OCI-M1 (cell line): ENCODE measurements at regions not wholly inside any gene's neighbourhood (a gene's known extent, or its start where the extent isn't known, plus 50 kb on each side); places are given as distances from the start of the nearest gene placed in this dataset.
"Not testable (repeated sequence)": the region's sequence is repeated elsewhere in the genome, so short reads cannot be mapped to it uniquely, and the experiment has no call there.

Source experiments
- DNase-seq: peaks from one replicate; lab custom pipeline; 2025; lab: John Stamatoyannopoulos, UW

- DNase-seq: no peak
Observed at GRCh38 chr7:51450541-51450940, 133.9 kb upstream of the COBL start.

GRCh38 chr7:51446785-51447184 is 130.2 kb upstream of the COBL start:
- DNase-seq: no peak

DNA sequence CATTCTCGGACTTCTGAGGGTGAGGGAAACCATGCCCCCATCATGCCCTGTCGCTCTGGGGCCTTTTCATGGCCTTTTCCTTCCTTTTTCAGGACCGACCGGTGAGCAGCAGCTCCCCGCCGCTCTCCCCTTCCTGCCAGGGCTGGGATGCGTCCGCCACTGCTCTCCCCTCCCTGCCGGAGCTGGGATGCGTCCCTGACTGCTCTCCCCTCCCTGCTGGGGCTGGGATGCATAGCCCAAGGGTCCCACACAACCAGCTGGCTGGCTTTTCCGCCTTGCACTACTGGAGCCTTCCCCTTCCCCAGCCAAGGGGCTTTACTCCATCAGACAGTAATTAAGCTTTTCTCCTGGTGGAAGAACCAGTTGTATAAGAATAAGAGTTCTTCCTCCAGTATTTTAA is 129.7 kb upstream of the COBL start:
- DNase-seq: no peak

- no peak for DNase-seq
Observed at GRCh38 chr7:51444936-51445335, 128.3 kb upstream of the COBL start.

DNA sequence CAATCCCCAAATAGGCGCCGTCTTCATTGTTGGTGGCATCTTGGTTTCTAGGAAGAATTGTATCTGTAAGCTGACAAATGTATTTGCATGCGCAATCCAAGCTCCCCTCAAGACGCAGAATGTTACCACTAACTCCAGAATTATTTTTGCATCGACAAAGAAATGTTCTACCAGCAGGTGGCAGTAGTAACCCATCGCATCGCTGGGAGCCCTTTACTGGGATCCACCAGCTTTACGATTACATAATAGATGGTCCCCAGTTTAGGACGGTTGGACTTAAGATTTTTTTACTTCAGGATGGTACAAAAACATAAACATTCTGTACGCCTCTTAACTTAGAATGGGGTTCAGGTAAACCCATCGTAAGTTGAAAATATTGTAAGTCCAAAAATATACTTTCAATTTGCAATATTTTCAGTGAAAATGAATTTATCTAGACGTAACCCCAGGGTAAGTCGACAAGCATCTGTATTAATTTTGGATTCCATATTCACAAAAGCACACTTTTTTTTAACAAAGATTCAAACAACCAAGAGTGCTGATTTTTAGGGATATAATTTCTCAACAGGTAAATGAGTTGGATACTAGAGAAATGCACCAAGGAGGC is 114.0 kb upstream of the COBL start:
- DNase-seq: peak; percentile 58

DNA sequence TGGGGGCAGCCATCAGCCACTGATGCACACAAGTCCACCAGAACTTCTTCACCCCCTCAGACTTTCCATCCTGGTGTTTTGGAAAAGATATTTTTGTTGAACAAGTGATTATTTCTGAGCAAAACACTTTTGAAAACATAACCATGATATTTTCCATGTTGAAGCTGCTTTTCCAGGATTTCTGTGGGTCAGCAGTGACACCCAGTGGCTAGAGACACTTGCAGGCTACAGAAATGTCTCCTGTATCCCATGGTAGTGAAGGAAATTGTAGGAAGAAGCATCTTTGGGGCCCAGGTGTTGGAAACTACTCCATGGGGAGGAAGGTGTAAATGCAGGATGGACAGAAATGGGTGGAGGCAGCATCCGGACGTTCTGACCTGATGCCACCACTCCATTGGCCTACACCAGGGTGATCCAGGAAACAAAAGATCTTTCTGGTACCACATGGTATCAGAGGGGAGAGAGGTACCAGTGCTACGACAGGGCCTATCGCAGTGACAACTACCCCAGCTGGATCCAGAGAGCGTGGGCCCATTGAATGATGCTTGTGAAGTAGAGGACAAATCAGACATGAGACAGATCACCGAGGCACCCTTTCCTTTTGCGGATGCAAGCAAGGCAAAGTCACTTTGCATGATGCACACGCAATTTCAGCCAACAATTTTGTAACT is 111.7 kb upstream of the COBL start:
- peak; percentile 16 for DNase-seq

DNA sequence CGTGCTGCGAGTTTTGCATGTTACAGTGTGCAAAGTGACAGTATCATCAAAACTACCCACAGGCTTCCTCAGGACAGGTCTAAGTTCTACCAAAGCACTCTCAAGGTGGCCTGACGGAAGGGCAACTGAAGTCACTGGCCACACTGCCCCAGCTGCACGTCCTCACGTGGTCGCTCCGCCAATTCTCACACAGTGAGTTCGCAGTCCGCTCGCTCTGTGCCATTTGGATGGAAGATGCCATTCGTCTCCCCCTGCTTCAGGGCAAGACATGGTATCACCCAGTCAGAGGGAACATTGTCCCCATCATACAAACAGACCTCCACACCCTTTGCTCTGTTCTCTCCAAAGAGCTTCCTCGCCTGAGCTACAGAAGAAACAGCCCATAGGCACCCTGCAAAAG is 109.6 kb upstream of the COBL start:
- no peak for DNase-seq

DNA sequence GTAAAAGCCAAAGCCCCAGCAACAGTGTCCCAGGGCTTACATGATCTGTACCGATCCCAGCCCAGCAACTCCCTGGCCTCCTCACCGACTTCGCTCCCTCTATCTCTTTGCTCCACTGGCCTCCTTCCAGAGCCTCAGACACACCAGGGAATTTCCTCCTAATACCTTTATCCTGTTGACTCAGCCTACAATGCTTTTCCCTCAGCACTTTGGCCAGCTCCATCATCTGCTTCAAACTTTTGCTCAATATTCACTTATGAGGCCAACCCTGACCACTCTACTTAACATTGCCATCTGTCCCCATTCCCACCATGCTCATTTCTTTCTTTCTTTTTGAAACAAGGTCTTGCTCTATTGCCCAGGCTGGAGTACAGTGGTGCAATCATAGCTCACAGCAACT is 93.3 kb upstream of the COBL start:
- DNase-seq: not testable (repeated sequence)

DNA sequence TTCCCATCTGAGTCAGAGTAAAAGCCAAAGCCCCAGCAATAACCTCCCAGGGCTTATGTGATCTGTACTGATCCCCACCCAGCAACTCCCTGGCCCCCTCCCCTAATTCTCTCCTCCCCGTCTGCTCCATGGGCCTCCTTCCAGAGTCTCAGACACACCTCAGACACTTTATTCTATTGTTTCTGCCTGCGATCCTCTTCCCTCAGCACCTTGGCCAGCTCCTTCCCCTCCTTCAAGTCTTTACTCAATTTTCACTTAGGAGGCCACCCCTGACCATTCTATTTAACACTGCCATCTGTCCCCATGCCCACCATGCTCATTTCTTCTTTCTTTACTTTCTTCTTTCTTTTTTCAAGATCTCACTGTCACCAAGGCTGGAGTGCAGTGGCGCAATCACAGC is 81.0 kb upstream of the COBL start:
- not testable (repeated sequence) for DNase-seq

- DNase-seq: not testable (repeated sequence)
Observed at GRCh38 chr7:51393003-51393402, 76.4 kb upstream of the COBL start.

GRCh38 chr7:51389952-51390351 is 73.3 kb upstream of the COBL start:
- not testable (repeated sequence) for DNase-seq

DNA sequence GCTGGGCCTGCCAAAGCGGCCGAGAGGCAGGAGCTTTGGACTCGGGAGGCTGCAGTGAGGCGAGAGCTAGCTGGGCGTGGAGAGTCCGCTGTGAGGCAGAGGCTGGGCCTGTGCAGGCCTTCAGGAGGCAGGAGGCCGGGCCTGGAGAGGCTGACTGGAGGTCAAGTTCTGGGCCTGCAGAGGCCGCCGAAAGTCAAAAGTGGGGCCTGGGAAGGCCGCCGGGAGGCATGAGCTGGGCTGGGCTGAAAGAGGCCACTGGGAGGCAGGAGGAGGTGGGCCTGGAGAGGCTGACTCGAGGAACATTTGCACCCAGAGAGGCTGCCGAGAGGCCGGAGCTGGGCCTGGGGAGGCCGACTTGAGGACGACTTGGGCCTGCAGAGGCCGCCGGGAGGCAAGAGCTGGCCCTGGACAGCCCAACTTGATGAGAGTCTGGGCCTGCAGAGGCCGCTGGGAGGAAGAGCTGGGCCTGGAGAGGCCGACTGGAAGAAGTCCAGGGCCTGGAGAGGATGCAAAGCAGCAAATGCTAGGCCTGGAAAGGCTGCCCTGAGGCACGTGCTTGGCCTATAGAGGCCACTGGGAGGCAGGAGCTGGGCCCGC is 72.7 kb upstream of the COBL start:
- not testable (repeated sequence) for DNase-seq

GRCh38 chr7:51388241-51388640 is 71.6 kb upstream of the COBL start:
- DNase-seq: not testable (repeated sequence)

DNA sequence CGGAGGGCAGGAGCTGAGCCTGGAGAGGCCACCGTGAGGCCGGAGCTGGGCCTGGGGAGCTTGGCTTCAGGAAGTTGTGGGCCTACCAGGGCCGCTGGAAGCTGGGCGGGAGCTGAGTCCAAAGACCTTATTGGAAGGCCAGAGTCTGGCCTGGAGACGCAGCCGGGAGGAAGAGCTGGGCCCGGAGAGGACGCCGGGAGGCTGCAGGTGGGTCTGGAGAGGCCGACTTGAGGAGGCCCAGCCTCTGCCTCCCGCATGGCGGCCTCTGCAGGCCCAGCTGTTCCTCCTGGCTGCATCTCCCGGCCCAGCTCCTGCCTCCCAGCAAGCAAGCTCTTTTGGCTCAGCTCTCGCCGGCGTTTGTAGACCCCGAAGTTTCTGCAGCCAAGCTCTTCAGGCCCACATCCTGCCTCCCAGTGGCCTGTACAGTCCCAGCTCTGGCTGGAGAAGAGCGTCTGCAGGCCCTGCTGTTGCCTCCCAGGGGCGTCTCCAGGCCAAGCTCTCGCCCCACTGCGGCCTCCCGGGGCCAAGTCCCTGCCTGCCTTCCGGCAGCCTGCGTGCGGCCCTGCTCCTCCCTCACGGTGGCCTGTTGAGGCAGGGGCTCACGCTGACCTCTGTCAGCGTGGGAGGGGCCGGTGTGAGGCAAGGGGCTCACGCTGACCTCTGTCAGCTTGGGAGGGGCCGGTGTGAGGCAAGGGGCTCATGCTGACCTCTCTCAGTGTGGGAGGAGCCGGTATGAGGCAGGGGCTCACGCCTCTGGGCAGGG is 70.4 kb upstream of the COBL start:
- not testable (repeated sequence) for DNase-seq

DNA sequence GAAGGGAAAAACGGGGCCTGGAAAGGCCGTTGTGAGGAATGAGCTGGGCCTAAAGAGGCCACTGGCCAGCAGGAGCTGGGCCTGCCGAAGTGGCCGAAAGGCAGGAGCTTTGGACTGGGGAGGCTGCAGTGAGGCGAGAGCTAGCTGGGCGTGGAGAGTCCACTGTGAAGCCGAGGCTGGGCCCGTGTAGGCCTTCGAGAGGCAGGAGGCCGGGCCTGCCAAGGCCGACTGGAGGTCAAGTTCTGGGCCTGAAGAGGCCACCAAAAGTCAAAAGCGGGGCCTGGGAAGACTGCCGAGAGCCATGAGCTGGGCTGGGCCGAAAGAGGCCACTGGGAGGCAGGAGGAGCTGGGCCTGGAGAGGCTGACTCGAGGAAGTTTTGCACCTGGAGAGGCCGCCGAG is 69.6 kb upstream of the COBL start:
- DNase-seq: not testable (repeated sequence)

DNA sequence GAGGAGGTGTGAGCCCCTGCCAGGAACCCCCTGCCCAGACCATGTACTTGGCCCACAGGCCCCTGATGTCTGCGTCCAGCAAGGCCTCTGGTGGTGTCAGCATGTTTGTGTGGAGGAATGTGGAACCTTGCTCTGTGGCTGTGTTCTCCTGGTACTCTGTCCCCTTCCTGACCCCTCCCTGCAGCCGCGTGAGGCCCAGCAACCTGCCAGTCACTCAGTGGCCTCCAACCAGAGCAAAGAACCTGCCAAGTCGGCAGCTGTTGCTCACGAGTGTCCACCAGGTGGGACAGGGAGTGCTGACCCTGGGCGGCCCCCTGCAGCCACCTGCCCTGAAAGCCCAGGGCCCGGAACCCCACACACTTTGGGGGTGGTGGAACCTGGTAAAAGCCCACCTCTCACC is 65.6 kb upstream of the COBL start:
- DNase-seq: not testable (repeated sequence)

GRCh38 chr7:51376420-51377092 is 59.9 kb upstream of the COBL start:
- DNase-seq: peak; percentile 84

GRCh38 chr7:51374936-51375335 is 58.3 kb upstream of the COBL start:
- DNase-seq: no peak

DNA sequence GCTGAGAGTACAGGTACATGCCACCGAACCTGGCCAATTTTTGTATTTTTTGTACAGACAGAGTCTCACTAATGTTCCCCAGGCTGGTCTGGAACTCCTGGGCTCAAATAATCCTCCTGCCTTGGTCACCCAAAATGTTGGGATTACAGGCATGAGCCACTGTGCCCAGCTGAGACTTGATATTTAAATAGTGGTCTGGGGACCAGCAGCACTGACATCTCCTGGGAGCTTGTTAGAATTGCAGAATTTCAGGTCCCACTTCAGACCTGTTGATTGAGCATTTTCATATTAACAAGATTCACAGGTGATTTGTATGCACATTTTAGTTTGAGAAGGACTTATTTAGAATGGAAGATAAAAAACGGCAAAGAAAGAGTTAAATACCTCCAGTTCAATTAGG is 57.0 kb upstream of the COBL start:
- peak; percentile 1 for DNase-seq

GRCh38 chr7:51369746-51370145 is 53.1 kb upstream of the COBL start:
- peak; percentile 18 for DNase-seq

DNA sequence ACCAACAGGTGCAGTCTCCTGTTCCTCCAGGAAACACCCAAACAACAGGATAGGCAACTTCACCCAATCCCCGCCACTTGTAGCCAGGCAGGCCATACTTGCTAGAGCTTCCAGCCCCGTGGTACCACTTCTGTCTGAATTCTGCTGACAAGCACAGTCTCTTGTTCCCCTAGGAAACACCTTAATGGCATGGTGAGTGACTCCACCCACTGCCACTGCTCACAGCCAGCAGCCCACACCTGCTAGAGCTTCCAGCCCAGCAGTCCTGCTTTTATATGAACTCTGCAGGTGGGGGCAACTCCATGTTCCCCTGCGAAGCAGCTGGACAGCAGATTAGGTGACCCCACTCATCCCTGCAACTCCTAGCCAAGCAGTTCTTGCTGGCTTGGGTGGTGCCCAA is 52.6 kb upstream of the COBL start:
- DNase-seq: not testable (repeated sequence)

DNA sequence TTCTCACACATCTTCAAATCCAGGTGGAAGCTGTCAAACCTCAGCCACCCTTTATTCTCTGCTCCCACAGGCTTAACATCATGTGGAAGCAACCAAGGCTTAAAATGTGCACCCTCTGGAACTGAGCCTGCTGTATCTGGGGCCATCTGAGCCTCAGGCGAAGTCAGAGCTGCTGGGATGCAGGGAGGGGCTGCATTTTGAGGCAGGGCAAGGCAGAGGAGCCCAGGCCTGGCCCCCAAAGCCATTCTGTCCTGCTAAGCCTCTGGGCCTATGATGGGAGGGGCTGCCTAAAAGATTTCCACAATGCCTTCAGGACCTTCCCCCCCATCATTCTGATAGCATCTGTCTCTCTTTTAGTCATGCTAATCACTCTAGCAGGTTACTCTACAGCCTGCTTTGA is 51.7 kb upstream of the COBL start:
- DNase-seq: no peak
